Colonic mucosa (tissue), 4 donors: ENCODE measurements at regions not wholly inside any gene's neighbourhood (a gene's known extent, or its start where the extent isn't known, plus 50 kb on each side); places are given as distances from the start of the nearest gene placed in this dataset.

ENCODE experiments used
- DNase-seq: peaks from one replicate; pipeline ENCODE4 v3.0.0-alpha.2; 2020
- H3K27ac ChIP-seq: fragments of 200-600 bp; one replicate; pipeline ENCODE4 v1.8.0; 2021
- H3K27me3 ChIP-seq: fragments of 200-600 bp; one replicate; pipeline ENCODE4 v1.8.0; 2021
- H3K36me3 ChIP-seq: fragments of 200-600 bp; one replicate; pipeline ENCODE4 v1.8.0; 2021
- H3K4me1 ChIP-seq: fragments of 200-600 bp; one replicate; pipeline ENCODE4 v1.8.0; 2021; ENCODE audit warnings: mild to moderate bottlenecking
- H3K4me3 ChIP-seq: fragments of 200-600 bp; one replicate; pipeline ENCODE4 v1.8.0; 2021
- H3K9ac ChIP-seq, 2 donors: one replicate each; pipeline ENCODE4 v1.7.0; 2013; ENCODE audit warnings: control low read depth in 2 of 2, low read depth in 2 of 2, low read length in 2 of 2
- H3K9me3 ChIP-seq: fragments of 200-600 bp; one replicate; pipeline ENCODE4 v1.8.0; 2021
- intact Hi-C: fragments of 100-400 bp; cut with DNase I; formaldehyde crosslinking; loops from one replicate; pipeline ENCODE4 v1.14.1; 2022
- TF ChIP-seq, protein P1 (sequence below): fragments of 200-600 bp; IDR thresholded peaks from one replicate; pipeline ENCODE4 v1.8.0; 2022; ENCODE audit warnings: antibody characterized with exemption, mild to moderate bottlenecking
- donor health status: healthy.
- donor health status: DM: no; HTN: no; CAD: no.
- donor health status: DM: no; HTN: no; CAD: no.

GRCh38 chr6:137802408-137803182, 64.5 kb upstream of the TNFAIP3 start:
- Histone ChIP-seq H3K9me3 (no peaks in the 10 kb centered on the region), H3K27ac (no peak overlapping the region)

GRCh38 chr6:137804637-137805036, 62.4 kb upstream of the TNFAIP3 start:
- Histone ChIP-seq H3K27ac (no peak overlapping the region), H3K36me3 (no peaks in the 10 kb centered on the region), H3K9me3 (no peaks in the 10 kb centered on the region), H3K27me3 (no peaks in the 10 kb centered on the region), H3K9ac (no peak overlapping the region), H3K4me3 (no peak overlapping the region), H3K4me1 (no peaks in the 10 kb centered on the region)
- TF ChIP-seq, protein P1, sequence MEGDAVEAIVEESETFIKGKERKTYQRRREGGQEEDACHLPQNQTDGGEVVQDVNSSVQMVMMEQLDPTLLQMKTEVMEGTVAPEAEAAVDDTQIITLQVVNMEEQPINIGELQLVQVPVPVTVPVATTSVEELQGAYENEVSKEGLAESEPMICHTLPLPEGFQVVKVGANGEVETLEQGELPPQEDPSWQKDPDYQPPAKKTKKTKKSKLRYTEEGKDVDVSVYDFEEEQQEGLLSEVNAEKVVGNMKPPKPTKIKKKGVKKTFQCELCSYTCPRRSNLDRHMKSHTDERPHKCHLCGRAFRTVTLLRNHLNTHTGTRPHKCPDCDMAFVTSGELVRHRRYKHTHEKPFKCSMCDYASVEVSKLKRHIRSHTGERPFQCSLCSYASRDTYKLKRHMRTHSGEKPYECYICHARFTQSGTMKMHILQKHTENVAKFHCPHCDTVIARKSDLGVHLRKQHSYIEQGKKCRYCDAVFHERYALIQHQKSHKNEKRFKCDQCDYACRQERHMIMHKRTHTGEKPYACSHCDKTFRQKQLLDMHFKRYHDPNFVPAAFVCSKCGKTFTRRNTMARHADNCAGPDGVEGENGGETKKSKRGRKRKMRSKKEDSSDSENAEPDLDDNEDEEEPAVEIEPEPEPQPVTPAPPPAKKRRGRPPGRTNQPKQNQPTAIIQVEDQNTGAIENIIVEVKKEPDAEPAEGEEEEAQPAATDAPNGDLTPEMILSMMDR: no peak
- no peak for DNase-seq
- intact Hi-C loops: no loop called here

More at GRCh38 chr6:137802408-137803182, 64.5 kb upstream of the TNFAIP3 start:
- H3K4me1 ChIP-seq: no peaks in the 10 kb centered on the region
- H3K36me3 ChIP-seq: no peaks in the 10 kb centered on the region
- intact Hi-C loops: no loop called here
- no peak overlapping the region for H3K4me3 ChIP-seq
- H3K9ac ChIP-seq: no peak overlapping the region
- TF ChIP-seq, protein P1: no peak
- H3K27me3 ChIP-seq: no peaks in the 10 kb centered on the region
- DNase-seq: no peak

GRCh38 chr6:137805622-137806021, 61.4 kb upstream of the TNFAIP3 start:
- Histone ChIP-seq H3K9ac (no peak overlapping the region), H3K4me3 (no peak overlapping the region), H3K27ac (no peak overlapping the region), H3K4me1 (no peaks in the 10 kb centered on the region), H3K27me3 (no peaks in the 10 kb centered on the region), H3K9me3 (no peaks in the 10 kb centered on the region), H3K36me3 (no peaks in the 10 kb centered on the region)
- intact Hi-C loops: no loop called here
- DNase-seq: no peak
- TF ChIP-seq, protein P1: no peak

DNA sequence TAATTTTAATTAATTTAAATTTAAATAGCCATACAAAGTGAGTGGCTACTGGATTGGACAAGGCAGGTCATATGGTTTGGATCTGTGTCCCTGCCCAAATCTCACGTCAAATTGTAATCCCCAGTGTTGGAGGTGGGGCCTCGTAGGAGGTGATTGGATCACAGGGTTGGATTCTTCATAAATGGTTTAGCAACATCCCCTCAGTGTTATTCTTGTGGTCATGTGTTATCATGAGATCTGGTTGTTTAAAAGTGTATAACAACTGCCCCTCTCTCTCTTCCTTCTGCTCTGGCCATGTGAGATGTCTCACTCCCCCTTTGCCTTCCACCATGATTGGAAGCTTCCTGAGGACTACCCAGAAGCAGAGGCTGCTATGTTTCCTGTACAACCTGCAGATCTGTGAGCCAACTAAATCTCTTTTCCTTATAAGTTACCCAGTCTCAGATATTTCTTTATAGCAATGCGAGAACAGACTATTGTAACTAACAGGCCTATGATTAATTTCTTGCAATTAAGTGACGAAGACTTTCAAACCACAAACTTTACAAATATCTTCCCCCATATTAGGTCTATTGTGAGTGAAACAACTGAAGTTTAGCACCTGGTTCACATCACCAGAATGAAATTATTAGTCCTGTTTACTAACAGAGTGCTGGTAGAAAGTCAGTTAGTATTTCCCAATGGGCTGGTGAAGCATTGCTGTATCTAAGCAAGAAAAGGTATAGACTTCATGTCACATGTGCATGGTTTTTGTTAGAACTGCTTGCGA, 60.0 kb upstream of the TNFAIP3 start:
- H3K9me3 ChIP-seq: no peaks in the 10 kb centered on the region
- intact Hi-C loops: no loop called here
- no peaks in the 10 kb centered on the region for H3K27me3 ChIP-seq
- TF ChIP-seq, protein P1: no peak
- no peaks in the 10 kb centered on the region for H3K4me1 ChIP-seq
- no peaks in the 10 kb centered on the region for H3K36me3 ChIP-seq
- no peak overlapping the region for H3K9ac ChIP-seq
- H3K4me3 ChIP-seq: no peak overlapping the region
- DNase-seq: no peak
- no peak overlapping the region for H3K27ac ChIP-seq

DNA sequence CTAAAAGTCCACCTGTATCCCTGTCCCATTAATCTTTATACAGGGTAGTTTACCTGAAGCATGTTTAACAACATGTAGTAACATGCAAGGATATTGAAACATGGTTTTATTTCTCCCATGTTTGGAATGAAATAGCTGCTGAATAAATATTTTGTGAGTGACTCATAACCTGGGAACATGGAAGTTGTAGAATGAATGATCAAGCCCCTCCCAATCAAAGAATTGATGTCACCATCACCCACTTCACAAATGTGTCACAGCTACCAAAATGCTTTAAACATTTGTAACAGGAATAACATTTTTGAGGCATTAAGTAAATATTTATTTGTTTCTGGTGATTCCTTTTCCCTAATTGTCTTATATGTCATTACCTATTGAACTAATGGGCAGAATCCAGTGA, 58.9 kb upstream of the TNFAIP3 start:
- H3K9ac ChIP-seq: no peak overlapping the region
- DNase-seq: no peak
- H3K27ac ChIP-seq: no peak overlapping the region
- H3K27me3 ChIP-seq: no peaks in the 10 kb centered on the region
- no peaks in the 10 kb centered on the region for H3K9me3 ChIP-seq
- TF ChIP-seq, protein P1: no peak
- no peak overlapping the region for H3K4me3 ChIP-seq
- no peaks in the 10 kb centered on the region for H3K4me1 ChIP-seq
- intact Hi-C loops: no loop called here
- no peaks in the 10 kb centered on the region for H3K36me3 ChIP-seq
